Panc1 (cell line): ENCODE measurements at regions not wholly inside any gene's neighbourhood (a gene's known extent, or its start where the extent isn't known, plus 50 kb on each side); places are given as distances from the start of the nearest gene placed in this dataset.

Experiments used
- POLR2AphosphoS5 ChIP-seq: IDR thresholded peaks from 2 replicates; pipeline ENCODE4 v1.6.1; 2012; ENCODE audit warnings: mild to moderate bottlenecking, low read depth, low read length, moderate library complexity
- TCF7L2 ChIP-seq: IDR thresholded peaks from 2 replicates; pipeline ENCODE4 v1.6.1; 2011; ENCODE audit warnings: mild to moderate bottlenecking, low read depth, low read length, inconsistent platforms
- TF ChIP-seq, protein P1 (sequence below), 2 experiments: IDR thresholded peaks; 2 replicates each; pipeline ENCODE4 v1.6.1; 2011 to 2012; ENCODE audit warnings: low read depth in 2 of 2, control low read depth in 1 of 2, low read length in 1 of 2, mild to moderate bottlenecking in 1 of 2, moderate library complexity in 1 of 2; ENCODE audit not compliant: insufficient read depth in 1 of 2
- TF ChIP-seq, protein P2 (sequence below): fragments of 450-650 bp; IDR thresholded peaks from 2 replicates; pipeline ENCODE4 v1.5.1; 2017; ENCODE audit warnings: mild to moderate bottlenecking

DNA sequence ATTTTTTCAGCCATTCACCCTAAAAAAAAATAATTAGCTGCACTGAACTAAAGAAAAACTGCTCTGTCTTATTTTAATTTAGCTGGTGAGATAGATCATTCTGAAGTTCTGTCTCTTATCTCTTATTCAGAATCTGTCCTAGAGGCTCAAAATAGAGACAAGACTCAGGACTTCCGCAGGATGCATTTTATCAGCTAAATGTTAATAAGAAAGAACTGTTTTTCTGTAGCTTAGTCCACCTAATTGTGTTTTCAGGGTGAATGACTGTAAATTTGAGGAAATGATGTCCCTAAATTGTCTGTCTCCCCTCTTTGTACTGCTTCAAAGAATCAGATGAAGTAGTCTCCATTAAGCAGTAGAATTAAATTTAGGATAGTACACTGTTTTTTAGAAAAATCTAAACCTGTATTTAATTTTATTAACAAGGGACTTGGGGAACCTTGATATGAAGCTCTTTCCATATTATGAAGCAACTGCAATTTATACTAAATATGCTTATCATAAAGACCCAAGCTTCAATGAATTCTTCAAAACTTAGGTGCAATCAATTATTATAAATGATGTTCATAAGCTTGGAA lies 671.9 kb downstream of the RWDD3 start:
- TF ChIP-seq POLR2AphosphoS5 (no peak), TCF7L2 (no peak)
- TF ChIP-seq, protein P1, sequence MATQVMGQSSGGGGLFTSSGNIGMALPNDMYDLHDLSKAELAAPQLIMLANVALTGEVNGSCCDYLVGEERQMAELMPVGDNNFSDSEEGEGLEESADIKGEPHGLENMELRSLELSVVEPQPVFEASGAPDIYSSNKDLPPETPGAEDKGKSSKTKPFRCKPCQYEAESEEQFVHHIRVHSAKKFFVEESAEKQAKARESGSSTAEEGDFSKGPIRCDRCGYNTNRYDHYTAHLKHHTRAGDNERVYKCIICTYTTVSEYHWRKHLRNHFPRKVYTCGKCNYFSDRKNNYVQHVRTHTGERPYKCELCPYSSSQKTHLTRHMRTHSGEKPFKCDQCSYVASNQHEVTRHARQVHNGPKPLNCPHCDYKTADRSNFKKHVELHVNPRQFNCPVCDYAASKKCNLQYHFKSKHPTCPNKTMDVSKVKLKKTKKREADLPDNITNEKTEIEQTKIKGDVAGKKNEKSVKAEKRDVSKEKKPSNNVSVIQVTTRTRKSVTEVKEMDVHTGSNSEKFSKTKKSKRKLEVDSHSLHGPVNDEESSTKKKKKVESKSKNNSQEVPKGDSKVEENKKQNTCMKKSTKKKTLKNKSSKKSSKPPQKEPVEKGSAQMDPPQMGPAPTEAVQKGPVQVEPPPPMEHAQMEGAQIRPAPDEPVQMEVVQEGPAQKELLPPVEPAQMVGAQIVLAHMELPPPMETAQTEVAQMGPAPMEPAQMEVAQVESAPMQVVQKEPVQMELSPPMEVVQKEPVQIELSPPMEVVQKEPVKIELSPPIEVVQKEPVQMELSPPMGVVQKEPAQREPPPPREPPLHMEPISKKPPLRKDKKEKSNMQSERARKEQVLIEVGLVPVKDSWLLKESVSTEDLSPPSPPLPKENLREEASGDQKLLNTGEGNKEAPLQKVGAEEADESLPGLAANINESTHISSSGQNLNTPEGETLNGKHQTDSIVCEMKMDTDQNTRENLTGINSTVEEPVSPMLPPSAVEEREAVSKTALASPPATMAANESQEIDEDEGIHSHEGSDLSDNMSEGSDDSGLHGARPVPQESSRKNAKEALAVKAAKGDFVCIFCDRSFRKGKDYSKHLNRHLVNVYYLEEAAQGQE (IDR thresholded peaks at IDR 0.05; ENCODE audit: insufficient read depth in 1 of 2, low read depth in 2 of 2, low read length in 1 of 2): no peak
- TF ChIP-seq, protein P2, sequence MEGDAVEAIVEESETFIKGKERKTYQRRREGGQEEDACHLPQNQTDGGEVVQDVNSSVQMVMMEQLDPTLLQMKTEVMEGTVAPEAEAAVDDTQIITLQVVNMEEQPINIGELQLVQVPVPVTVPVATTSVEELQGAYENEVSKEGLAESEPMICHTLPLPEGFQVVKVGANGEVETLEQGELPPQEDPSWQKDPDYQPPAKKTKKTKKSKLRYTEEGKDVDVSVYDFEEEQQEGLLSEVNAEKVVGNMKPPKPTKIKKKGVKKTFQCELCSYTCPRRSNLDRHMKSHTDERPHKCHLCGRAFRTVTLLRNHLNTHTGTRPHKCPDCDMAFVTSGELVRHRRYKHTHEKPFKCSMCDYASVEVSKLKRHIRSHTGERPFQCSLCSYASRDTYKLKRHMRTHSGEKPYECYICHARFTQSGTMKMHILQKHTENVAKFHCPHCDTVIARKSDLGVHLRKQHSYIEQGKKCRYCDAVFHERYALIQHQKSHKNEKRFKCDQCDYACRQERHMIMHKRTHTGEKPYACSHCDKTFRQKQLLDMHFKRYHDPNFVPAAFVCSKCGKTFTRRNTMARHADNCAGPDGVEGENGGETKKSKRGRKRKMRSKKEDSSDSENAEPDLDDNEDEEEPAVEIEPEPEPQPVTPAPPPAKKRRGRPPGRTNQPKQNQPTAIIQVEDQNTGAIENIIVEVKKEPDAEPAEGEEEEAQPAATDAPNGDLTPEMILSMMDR: no peak
